ENCODE measurements at regions not wholly inside any gene's neighbourhood (a gene's known extent, or its start where the extent isn't known, plus 50 kb on each side); places are given as distances from the start of the nearest gene placed in this dataset.

- no peak for TF ChIP-seq CTCF (IDR thresholded peaks at IDR 0.05)
- TF ChIP-seq POLR2A (IDR thresholded peaks at IDR 0.05) = no peak
Observed at GRCh38 chr4:159859656-159860148, 756.8 kb downstream of the RAPGEF2 start.

Measured in lower leg skin (tissue), 3 donors.